GM12872 (cell line): ENCODE measurements at regions not wholly inside any gene's neighbourhood (a gene's known extent, or its start where the extent isn't known, plus 50 kb on each side); places are given as distances from the start of the nearest gene placed in this dataset.

ENCODE experiments used
- TF ChIP-seq, protein P1 (sequence below): IDR thresholded peaks from 3 replicates; pipeline ENCODE4 v1.5.1; 2011; ENCODE audit warnings: low read depth, mild to moderate bottlenecking, low read length, moderate library complexity; ENCODE audit not compliant: insufficient read depth

DNA sequence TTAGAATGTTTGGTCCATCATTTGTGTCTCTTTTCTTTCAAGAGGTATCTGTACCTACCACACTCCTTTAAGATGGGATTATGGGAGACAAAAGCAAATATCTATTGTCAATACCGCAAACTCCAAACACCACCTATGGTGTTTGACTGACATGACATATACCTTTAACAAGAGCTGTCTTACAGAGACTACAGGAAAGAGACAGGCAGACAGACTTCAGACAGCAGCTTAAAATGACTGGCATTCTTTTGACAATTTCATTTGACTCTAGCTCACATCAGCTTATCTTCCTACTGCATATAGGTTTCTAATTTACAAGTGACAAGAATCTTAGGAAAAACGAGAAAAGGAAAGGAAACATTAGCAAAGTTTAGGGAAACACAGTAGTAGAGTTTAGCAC is 256.0 kb upstream of the TFAP2D start:
- TF ChIP-seq, protein P1, sequence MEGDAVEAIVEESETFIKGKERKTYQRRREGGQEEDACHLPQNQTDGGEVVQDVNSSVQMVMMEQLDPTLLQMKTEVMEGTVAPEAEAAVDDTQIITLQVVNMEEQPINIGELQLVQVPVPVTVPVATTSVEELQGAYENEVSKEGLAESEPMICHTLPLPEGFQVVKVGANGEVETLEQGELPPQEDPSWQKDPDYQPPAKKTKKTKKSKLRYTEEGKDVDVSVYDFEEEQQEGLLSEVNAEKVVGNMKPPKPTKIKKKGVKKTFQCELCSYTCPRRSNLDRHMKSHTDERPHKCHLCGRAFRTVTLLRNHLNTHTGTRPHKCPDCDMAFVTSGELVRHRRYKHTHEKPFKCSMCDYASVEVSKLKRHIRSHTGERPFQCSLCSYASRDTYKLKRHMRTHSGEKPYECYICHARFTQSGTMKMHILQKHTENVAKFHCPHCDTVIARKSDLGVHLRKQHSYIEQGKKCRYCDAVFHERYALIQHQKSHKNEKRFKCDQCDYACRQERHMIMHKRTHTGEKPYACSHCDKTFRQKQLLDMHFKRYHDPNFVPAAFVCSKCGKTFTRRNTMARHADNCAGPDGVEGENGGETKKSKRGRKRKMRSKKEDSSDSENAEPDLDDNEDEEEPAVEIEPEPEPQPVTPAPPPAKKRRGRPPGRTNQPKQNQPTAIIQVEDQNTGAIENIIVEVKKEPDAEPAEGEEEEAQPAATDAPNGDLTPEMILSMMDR = no peak

- TF ChIP-seq, protein P1 = no peak
Measured at GRCh38 chr6:50461696-50462095, 251.6 kb upstream of the TFAP2D start.

DNA sequence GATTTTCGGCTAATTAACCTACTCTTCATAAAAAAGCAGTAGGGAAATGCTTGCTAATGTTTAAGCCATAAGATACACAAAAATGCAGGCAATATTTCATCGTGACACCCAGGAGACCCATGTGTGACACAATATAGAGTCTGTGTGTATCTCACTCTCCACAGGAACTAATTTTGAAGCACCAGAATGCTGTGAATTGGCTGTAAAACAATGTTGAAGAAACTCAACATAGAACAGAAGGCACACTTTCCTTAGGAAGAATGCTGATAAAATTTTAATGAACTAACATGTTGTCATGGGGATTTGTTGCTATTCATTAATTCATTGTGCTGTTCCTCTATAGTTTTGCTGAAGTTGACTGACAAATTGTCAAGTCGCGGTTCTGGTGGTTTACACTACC is 249.4 kb upstream of the TFAP2D start:
- TF ChIP-seq, protein P1 = no peak

DNA sequence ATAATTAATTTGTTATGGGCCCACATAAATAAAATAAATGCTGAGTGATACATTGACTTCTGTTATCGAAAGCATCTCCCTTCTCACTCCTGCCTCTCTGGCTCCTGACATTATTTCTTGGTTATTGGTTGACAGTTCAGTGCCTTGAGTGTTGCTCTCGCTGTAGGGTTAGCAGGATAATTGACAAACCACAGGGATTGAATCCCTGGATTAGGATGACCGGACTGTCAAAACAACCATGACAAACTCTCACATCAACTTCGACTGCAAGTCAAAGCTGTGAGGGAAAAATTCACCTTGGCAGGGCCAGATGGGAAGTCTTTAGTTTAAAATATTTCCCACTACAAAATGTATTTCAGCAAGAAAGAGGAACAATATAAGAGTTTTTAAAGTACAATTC is 245.4 kb upstream of the TFAP2D start:
- TF ChIP-seq, protein P1 = no peak

DNA sequence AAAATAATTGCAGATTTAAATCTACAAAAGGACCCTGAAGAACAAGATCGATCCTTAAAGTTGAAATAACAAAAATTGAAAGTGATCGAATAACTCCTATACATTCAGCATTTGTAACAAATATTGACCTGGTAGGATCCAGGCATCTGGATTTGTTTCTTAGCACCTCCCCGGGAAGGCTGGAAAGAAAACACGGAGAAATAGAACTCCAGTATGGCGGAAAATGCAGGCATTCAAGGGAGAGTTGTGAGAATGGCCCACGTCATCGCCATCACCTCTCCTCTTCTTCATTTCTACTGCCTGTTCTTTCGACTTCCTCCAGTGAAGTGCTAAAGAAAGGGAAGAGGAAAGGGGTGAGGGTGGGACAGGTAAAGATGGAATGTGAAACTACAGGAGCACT is 242.3 kb upstream of the TFAP2D start:
- TF ChIP-seq, protein P1 = no peak

DNA sequence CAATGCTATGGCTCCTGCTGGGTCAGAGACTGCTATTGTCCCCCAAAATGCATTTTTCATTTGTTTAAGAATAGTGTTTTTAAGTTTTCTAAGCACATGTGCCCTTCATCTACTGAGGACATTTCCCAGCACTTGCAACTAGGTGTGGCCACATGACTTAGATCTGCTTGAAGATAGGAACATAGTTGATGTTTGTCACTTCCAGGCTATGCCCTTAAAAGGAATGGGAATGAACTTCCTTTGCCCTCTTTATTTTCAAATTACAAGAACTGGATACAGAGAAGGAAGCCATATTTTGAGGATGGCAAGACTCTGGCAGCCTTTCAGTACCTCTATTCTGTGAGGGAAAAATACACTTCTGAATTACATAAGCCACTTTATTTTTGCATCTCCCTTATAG is 203.0 kb upstream of the TFAP2D start:
- TF ChIP-seq, protein P1 = no peak

DNA sequence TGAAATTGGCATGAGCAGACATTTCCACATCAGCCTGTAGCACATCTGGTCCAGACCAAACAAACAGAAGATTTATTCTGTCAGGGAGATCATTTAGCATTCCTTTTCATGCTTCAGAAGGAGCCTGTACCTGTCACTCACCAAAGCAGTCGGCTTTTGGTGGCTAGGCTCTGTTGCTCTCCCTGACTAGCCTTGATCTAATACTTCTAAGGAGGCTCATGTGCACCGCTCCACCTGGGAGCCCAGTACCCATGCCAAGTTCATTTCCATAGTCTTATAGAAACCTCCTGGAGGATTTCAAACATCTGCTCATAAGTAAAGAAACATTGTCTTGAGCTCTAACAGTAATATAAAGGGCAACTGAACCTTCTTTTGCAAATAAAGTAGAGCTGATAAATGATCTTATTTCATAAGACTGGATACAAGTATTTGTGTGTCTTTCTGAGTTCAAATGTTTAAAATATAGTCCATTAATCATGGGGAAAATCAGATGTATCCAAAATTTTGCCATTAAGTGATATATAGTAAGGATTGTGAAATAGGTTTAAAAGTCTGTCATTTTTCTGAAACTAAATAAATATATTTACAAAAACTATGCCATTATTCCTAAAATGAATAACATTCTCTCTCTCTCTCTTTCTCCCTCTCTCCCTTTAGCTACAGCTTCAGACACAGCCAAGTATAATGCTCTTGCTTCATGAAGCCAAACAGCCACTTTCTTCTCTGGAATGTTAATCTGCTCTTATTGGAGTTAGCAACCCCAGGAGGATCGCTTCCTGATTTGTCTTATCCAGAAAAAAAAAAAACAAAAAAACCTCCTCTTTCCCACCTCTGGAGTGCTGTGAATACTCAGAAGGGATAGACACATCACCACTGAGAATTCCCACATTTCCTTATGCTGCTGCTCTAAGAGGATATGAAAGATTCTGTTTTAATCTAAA is 192.7 kb upstream of the TFAP2D start:
- TF ChIP-seq, protein P1 = no peak
